SK-N-SH (cell line): ENCODE measurements at regions not wholly inside any gene's neighbourhood (a gene's known extent, or its start where the extent isn't known, plus 50 kb on each side); places are given as distances from the start of the nearest gene placed in this dataset.

ENCODE experiments used
- CTCF ChIA-PET: fragments of 300-600, 350-600 bp; formaldehyde crosslinking; extraction: SDS; loops from one replicate; lab custom pipeline; 2021; lab: Yijun Ruan, JAX
- POLR2A ChIA-PET: fragments of 350-600 bp; sonication (Branson Sonifier 250); formaldehyde crosslinking; extraction: SDS; loops from one replicate; lab custom pipeline; 2020; ENCODE audit warnings: antibody characterized with exemption, inconsistent platforms; lab: Yijun Ruan, JAX
- DNase-seq: peaks from one replicate; pipeline ENCODE4 v3.0.0; 2012
- H2AFZ ChIP-seq: fragments of 200-600 bp; sonication (generic); 2 replicates; pipeline ENCODE4 v1.8.1; 2016; ENCODE audit warnings: antibody characterized with exemption, mild to moderate bottlenecking, low read depth
- H3F3A ChIP-seq: fragments of 200-600 bp; sonication (generic); replicated peaks from 2 replicates; pipeline ENCODE3; 2016; ENCODE audit warnings: antibody characterized with exemption, mild to moderate bottlenecking; ENCODE audit not compliant: insufficient read depth
- H3K27ac ChIP-seq, 2 experiments: fragments of 200-500 bp in 1 of 2; fragments of 200-600 bp in 1 of 2; sonication (Bioruptor generic) in 1 of 2; sonication (generic), shearing (Covaris generic) in 1 of 2; 2 replicates each; pipeline versions ENCODE4 v1.5.1 to v1.6.1; 2014 to 2016; ENCODE audit warnings: low read depth in 2 of 2, inconsistent platforms in 1 of 2, low read length in 1 of 2, mild to moderate bottlenecking in 1 of 2, mixed read lengths in 1 of 2
- H3K27me3 ChIP-seq: fragments of 200-600 bp; sonication (generic), shearing (Covaris generic); 2 replicates; pipeline ENCODE4 v1.6.1; 2016; ENCODE audit warnings: mixed run types; ENCODE audit not compliant: insufficient read depth
- H3K36me3 ChIP-seq, 2 experiments: fragments of 200-500 bp in 1 of 2; fragments of 200-600 bp in 1 of 2; sonication (Bioruptor generic) in 1 of 2; sonication (generic) in 1 of 2; replicated peaks in 1 of 2; 2 replicates each; pipeline versions ENCODE3 to v1.5.1; 2014 to 2016; ENCODE audit warnings: low read length in 1 of 2, mild to moderate bottlenecking in 1 of 2; ENCODE audit not compliant: insufficient read depth in 2 of 2, control insufficient read depth in 1 of 2
- H3K4me1 ChIP-seq, 2 experiments: fragments of 200-500 bp in 1 of 2; fragments of 200-600 bp in 1 of 2; sonication (Bioruptor generic) in 1 of 2; sonication (generic), shearing (Covaris generic) in 1 of 2; 2 replicates each; pipeline versions ENCODE4 v1.5.1 to v1.6.1; 2014 to 2016; ENCODE audit warnings: low read depth in 1 of 2, low read length in 1 of 2, mixed run types in 1 of 2; ENCODE audit not compliant: insufficient read depth in 2 of 2, control insufficient read depth in 1 of 2
- H3K4me2 ChIP-seq: fragments of 200-600 bp; sonication (generic), shearing (Covaris generic); 2 replicates; pipeline ENCODE4 v1.6.1; 2017; ENCODE audit warnings: mixed run types
- H3K4me3 ChIP-seq, 2 experiments: fragments of 200-500 bp in 1 of 2; fragments of 200-600 bp in 1 of 2; sonication (Bioruptor generic) in 1 of 2; sonication (generic), shearing (Covaris generic) in 1 of 2; 2 replicates each; pipeline versions ENCODE4 v1.5.1 to v1.8.1; 2014 to 2016; ENCODE audit warnings: low read depth in 2 of 2, inconsistent platforms in 1 of 2, low read length in 1 of 2, mild to moderate bottlenecking in 1 of 2, mixed read lengths in 1 of 2, moderate library complexity in 1 of 2
- H3K79me2 ChIP-seq: fragments of 200-600 bp; sonication (generic); 2 replicates; pipeline ENCODE4 v1.8.1; 2017; ENCODE audit warnings: mild to moderate bottlenecking; ENCODE audit not compliant: insufficient read depth
- H3K9ac ChIP-seq: fragments of 200-600 bp; sonication (generic); 2 replicates; pipeline ENCODE4 v1.6.1; 2017; ENCODE audit warnings: mixed run types
- H3K9me2 ChIP-seq: fragments of 200-600 bp; sonication (generic); 2 replicates; pipeline ENCODE4 v1.6.1; 2017; ENCODE audit warnings: mixed run types
- H3K9me3 ChIP-seq: fragments of 200-600 bp; sonication (generic); 2 replicates; pipeline ENCODE4 v1.6.1; 2017; ENCODE audit warnings: mixed run types, mild to moderate bottlenecking, moderate library complexity
- H4K20me1 ChIP-seq: fragments of 200-600 bp; sonication (generic); 2 replicates; pipeline ENCODE4 v1.6.1; 2017; ENCODE audit warnings: mild to moderate bottlenecking, mixed run types; ENCODE audit not compliant: insufficient read depth
- CHD2 ChIP-seq: fragments of 150-350 bp; IDR thresholded peaks from 2 replicates; pipeline ENCODE4 v1.6.1; 2018; ENCODE audit warnings: low read length; ENCODE audit not compliant: partially characterized antibody
- CTCF ChIP-seq: fragments of 200-600 bp; sonication (generic); IDR thresholded peaks from 2 replicates; pipeline ENCODE4 v1.6.1; 2017; ENCODE audit warnings: antibody characterized with exemption, mild to moderate bottlenecking, moderate library complexity
- EZH2phosphoT487 ChIP-seq: fragments of 200-600 bp; sonication (generic); IDR thresholded peaks from 2 replicates; pipeline ENCODE4 v1.6.1; 2017; ENCODE audit warnings: low read depth, mixed run types, mild to moderate bottlenecking, antibody characterized with exemption, moderate library complexity, borderline replicate concordance
- FOXJ3 ChIP-seq: sonication (generic); formaldehyde crosslinking; IDR thresholded peaks from 2 replicates; pipeline ENCODE4 v1.5.1; 2020; ENCODE audit warnings: mild to moderate bottlenecking, missing genetic modification reagents
- FOXM1 ChIP-seq: IDR thresholded peaks from 2 replicates; pipeline ENCODE4 v1.4.0; 2012; ENCODE audit warnings: low read depth, mild to moderate bottlenecking
- GATA2 ChIP-seq: sonication (generic); formaldehyde crosslinking; IDR thresholded peaks from 2 replicates; pipeline ENCODE4 v1.5.0; 2020; ENCODE audit warnings: mild to moderate bottlenecking, missing genetic modification reagents
- JUND ChIP-seq: IDR thresholded peaks from 2 replicates; pipeline ENCODE4 v1.4.0; 2012
- MXI1 ChIP-seq: IDR thresholded peaks from 2 replicates; pipeline ENCODE4 v1.6.1; 2012; ENCODE audit warnings: mild to moderate bottlenecking, low read depth, low read length, improper control_type of control experiment
- NFIC ChIP-seq: IDR thresholded peaks from 2 replicates; pipeline ENCODE4 v1.4.0; 2012; ENCODE audit warnings: borderline replicate concordance
- RCOR1 ChIP-seq: fragments of 150-350 bp; IDR thresholded peaks from 2 replicates; pipeline ENCODE4 v1.6.1; 2017; ENCODE audit warnings: antibody characterized with exemption, low read length
- RFX5 ChIP-seq: IDR thresholded peaks from 2 replicates; pipeline ENCODE4 v1.6.1; 2012; ENCODE audit warnings: mild to moderate bottlenecking, improper control_type of control experiment, low read length
- SMC3 ChIP-seq: IDR thresholded peaks from 2 replicates; pipeline ENCODE4 v1.6.1; 2012; ENCODE audit warnings: low read depth, low read length, improper control_type of control experiment
- TAF1 ChIP-seq: IDR thresholded peaks from 2 replicates; pipeline ENCODE4 v1.6.1; 2012; ENCODE audit warnings: low read depth, mild to moderate bottlenecking, low read length, moderate library complexity, borderline replicate concordance
- TEAD4 ChIP-seq: IDR thresholded peaks from 2 replicates; pipeline ENCODE4 v1.4.0; 2012; ENCODE audit warnings: mild to moderate bottlenecking, borderline replicate concordance; ENCODE audit not compliant: insufficient read depth
- USF1 ChIP-seq: IDR thresholded peaks from 2 replicates; pipeline ENCODE4 v1.4.0; 2012; ENCODE audit warnings: low read depth, borderline replicate concordance
- YY1 ChIP-seq: IDR thresholded peaks from 2 replicates; pipeline ENCODE4 v1.4.0; 2012; ENCODE audit warnings: low read depth, mild to moderate bottlenecking
- WGBS: methylation state at CpG from one replicate; pipeline ENCODE4 v1.1.6; 2017; ENCODE audit warnings: low lambda C conversion rate; 5-methylcytosine and 5-hydroxymethylcytosine counted together
- TF ChIP-seq, protein P1 (sequence below): IDR thresholded peaks from 2 replicates; pipeline ENCODE4; 2012
- TF ChIP-seq, protein P2 (sequence below): IDR thresholded peaks from 2 replicates; pipeline ENCODE4 v1.6.1; 2012; ENCODE audit warnings: mild to moderate bottlenecking, low read depth, low read length, moderate library complexity
- TF ChIP-seq, protein P3 (sequence below): IDR thresholded peaks from 2 replicates; pipeline ENCODE4 v1.4.0; 2012; ENCODE audit warnings: low read depth
- TF ChIP-seq, protein P4 (sequence below): fragments of 150-350 bp; IDR thresholded peaks from 2 replicates; pipeline ENCODE4 v1.6.1; 2016; ENCODE audit warnings: mild to moderate bottlenecking, low read depth, low read length

DNA sequence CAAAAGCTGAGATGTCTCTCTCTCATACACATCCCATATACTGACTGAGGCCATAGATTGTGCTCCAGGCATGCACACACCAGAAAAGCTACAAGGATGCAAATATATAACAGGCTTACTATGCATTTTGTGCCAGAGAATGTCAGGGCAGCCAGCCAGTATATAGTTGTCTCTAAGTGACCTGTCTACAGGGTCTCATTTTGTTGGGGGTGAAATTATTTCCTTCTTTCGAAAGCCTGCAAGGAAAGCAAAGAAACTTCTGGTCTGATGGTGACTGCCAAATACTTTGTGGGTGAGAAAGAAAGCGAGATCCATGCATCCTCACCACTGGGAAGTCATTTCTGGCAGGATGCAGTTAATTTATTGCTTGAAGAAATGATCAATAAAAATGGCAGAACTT is 70.2 kb downstream of the CDCA7 start:
- Histone ChIP-seq H3K9me2 (no peaks in the 10 kb centered on the region), H4K20me1 (no peaks in the 10 kb centered on the region), H3F3A (no peaks in the 10 kb centered on the region), H3K36me3 (no peaks in the 10 kb centered on the region), H2AFZ (no peak overlapping the region), H3K9ac (no peak overlapping the region), H3K4me3 (no peak overlapping the region), H3K79me2 (no peaks in the 10 kb centered on the region), H3K9me3 (no peaks in the 10 kb centered on the region), H3K27me3 (no peaks in the 10 kb centered on the region), H3K4me1 (no peaks in the 10 kb centered on the region; a peak in 1 of 4 replicates), H3K27ac (no peak overlapping the region), H3K4me2 (no peak overlapping the region)
- no peak for DNase-seq
- 29% methylated on average over 2 of the region's 2 CpGs for WGBS
- POLR2A ChIA-PET, result no interaction called here
- CTCF ChIA-PET, result interaction anchor here (1.0 to 1.7 kb wide), 4 partner anchors 8 to 920 kb away, joined by 3 to 12 read pairs (median 4); no protein-coding TSS in a partner anchor
- TF ChIP-seq TEAD4, result no peak
- TF ChIP-seq JUND, result no peak
- TF ChIP-seq, protein P1, sequence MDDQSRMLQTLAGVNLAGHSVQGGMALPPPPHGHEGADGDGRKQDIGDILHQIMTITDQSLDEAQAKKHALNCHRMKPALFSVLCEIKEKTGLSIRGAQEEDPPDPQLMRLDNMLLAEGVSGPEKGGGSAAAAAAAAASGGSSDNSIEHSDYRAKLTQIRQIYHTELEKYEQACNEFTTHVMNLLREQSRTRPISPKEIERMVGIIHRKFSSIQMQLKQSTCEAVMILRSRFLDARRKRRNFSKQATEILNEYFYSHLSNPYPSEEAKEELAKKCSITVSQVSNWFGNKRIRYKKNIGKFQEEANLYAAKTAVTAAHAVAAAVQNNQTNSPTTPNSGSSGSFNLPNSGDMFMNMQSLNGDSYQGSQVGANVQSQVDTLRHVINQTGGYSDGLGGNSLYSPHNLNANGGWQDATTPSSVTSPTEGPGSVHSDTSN, result no peak
- no peak for TF ChIP-seq YY1
- no peak for TF ChIP-seq TAF1
- no peak for TF ChIP-seq USF1
- TF ChIP-seq EZH2phosphoT487, result no peak
- TF ChIP-seq CHD2, result no peak
- TF ChIP-seq, protein P2, sequence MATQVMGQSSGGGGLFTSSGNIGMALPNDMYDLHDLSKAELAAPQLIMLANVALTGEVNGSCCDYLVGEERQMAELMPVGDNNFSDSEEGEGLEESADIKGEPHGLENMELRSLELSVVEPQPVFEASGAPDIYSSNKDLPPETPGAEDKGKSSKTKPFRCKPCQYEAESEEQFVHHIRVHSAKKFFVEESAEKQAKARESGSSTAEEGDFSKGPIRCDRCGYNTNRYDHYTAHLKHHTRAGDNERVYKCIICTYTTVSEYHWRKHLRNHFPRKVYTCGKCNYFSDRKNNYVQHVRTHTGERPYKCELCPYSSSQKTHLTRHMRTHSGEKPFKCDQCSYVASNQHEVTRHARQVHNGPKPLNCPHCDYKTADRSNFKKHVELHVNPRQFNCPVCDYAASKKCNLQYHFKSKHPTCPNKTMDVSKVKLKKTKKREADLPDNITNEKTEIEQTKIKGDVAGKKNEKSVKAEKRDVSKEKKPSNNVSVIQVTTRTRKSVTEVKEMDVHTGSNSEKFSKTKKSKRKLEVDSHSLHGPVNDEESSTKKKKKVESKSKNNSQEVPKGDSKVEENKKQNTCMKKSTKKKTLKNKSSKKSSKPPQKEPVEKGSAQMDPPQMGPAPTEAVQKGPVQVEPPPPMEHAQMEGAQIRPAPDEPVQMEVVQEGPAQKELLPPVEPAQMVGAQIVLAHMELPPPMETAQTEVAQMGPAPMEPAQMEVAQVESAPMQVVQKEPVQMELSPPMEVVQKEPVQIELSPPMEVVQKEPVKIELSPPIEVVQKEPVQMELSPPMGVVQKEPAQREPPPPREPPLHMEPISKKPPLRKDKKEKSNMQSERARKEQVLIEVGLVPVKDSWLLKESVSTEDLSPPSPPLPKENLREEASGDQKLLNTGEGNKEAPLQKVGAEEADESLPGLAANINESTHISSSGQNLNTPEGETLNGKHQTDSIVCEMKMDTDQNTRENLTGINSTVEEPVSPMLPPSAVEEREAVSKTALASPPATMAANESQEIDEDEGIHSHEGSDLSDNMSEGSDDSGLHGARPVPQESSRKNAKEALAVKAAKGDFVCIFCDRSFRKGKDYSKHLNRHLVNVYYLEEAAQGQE, result no peak
- no peak for TF ChIP-seq CTCF
- TF ChIP-seq, protein P3, sequence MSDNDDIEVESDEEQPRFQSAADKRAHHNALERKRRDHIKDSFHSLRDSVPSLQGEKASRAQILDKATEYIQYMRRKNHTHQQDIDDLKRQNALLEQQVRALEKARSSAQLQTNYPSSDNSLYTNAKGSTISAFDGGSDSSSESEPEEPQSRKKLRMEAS, result no peak
- no peak for TF ChIP-seq SMC3
- no peak for TF ChIP-seq NFIC
- TF ChIP-seq FOXM1, result no peak
- no peak for TF ChIP-seq FOXJ3
- TF ChIP-seq GATA2, result no peak
- TF ChIP-seq MXI1, result no peak
- TF ChIP-seq RFX5, result no peak
- TF ChIP-seq, protein P4, sequence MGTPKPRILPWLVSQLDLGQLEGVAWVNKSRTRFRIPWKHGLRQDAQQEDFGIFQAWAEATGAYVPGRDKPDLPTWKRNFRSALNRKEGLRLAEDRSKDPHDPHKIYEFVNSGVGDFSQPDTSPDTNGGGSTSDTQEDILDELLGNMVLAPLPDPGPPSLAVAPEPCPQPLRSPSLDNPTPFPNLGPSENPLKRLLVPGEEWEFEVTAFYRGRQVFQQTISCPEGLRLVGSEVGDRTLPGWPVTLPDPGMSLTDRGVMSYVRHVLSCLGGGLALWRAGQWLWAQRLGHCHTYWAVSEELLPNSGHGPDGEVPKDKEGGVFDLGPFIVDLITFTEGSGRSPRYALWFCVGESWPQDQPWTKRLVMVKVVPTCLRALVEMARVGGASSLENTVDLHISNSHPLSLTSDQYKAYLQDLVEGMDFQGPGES, result no peak
- no peak for TF ChIP-seq RCOR1
